ENCODE measurements at regions not wholly inside any gene's neighbourhood (a gene's known extent, or its start where the extent isn't known, plus 50 kb on each side); places are given as distances from the start of the nearest gene placed in this dataset.

GRCh38 chr6:8710668-8711431 is 275.5 kb upstream of the SLC35B3 start:
- intact Hi-C loops (cut with DNase I; ENCODE audit: low total_unique reads), result no loop called here
- Histone ChIP-seq H3K27me3 (no peaks in the 10 kb centered on the region), H3K9me3 (no peaks in the 10 kb centered on the region), H3K36me3 (no peaks in the 10 kb centered on the region), H3K4me1 (no peaks in the 10 kb centered on the region), H3K27ac (no peak overlapping the region), H3K4me3 (no peak overlapping the region)
- ATAC-seq (no peak), DNase-seq (no peak)
- TF ChIP-seq POLR2A (IDR thresholded peaks at IDR 0.05) (no peak), CTCF (IDR thresholded peaks at IDR 0.05 in 4 of 5, conservative IDR thresholded peaks at IDR 0.05 in 1 of 5) (no peak)
- in situ Hi-C loops (cut with MboI; ENCODE audit: low sequenced_read_pairs in 4 of 4), result no loop called here

GRCh38 chr6:8707956-8708772 is 272.8 kb upstream of the SLC35B3 start:
- no peak for TF ChIP-seq POLR2A (IDR thresholded peaks at IDR 0.05)
- intact Hi-C loops (cut with DNase I; ENCODE audit: low total_unique reads) (no loop called here), in situ Hi-C loops (cut with MboI; ENCODE audit: low sequenced_read_pairs in 4 of 4) (no loop called here)
- H3K27ac ChIP-seq, result no peak overlapping the region
- no peaks in the 10 kb centered on the region for H3K9me3 ChIP-seq
- H3K4me3 ChIP-seq, result peak overlapping the region in 2 of 4 donors; percentile 9 to 25
- H3K4me1 ChIP-seq, result no peaks in the 10 kb centered on the region
- H3K36me3 ChIP-seq, result no peaks in the 10 kb centered on the region
- DNase-seq (no peak), ATAC-seq (no peak)
- no peaks in the 10 kb centered on the region for H3K27me3 ChIP-seq

- no peaks in the 10 kb centered on the region for H3K27me3 ChIP-seq
- no peak overlapping the region for H3K27ac ChIP-seq
- in situ Hi-C loops (cut with MboI; ENCODE audit: low sequenced_read_pairs in 4 of 4), result no loop called here
- ATAC-seq (no peak), DNase-seq (no peak)
- H3K9me3 ChIP-seq, result no peaks in the 10 kb centered on the region
- no peak overlapping the region for H3K4me3 ChIP-seq
- H3K4me1 ChIP-seq, result no peaks in the 10 kb centered on the region
- no peaks in the 10 kb centered on the region for H3K36me3 ChIP-seq
- TF ChIP-seq CTCF (IDR thresholded peaks at IDR 0.05 in 4 of 5, conservative IDR thresholded peaks at IDR 0.05 in 1 of 5) (no peak), POLR2A (IDR thresholded peaks at IDR 0.05) (no peak)
- intact Hi-C loops (cut with DNase I; ENCODE audit: low total_unique reads), result no loop called here
Observed at GRCh38 chr6:8707369-8707768, 272.0 kb upstream of the SLC35B3 start.

- intact Hi-C loops (cut with DNase I; ENCODE audit: low total_unique reads) (no loop called here), in situ Hi-C loops (cut with MboI; ENCODE audit: low sequenced_read_pairs in 4 of 4) (no loop called here)
- H3K27ac ChIP-seq, result no peak overlapping the region
- TF ChIP-seq POLR2A (IDR thresholded peaks at IDR 0.05) (no peak), CTCF (IDR thresholded peaks at IDR 0.05 in 4 of 5, conservative IDR thresholded peaks at IDR 0.05 in 1 of 5) (no peak)
- H3K4me1 ChIP-seq, result no peaks in the 10 kb centered on the region
- H3K4me3 ChIP-seq, result no peak overlapping the region
- H3K27me3 ChIP-seq, result no peaks in the 10 kb centered on the region
- no peak for ATAC-seq
- H3K36me3 ChIP-seq, result no peaks in the 10 kb centered on the region
- H3K9me3 ChIP-seq, result no peaks in the 10 kb centered on the region
- no peak for DNase-seq
Observed at GRCh38 chr6:8705435-8706020, 270.2 kb upstream of the SLC35B3 start.

- in situ Hi-C loops (cut with MboI; ENCODE audit: low sequenced_read_pairs in 4 of 4) (no loop called here), intact Hi-C loops (cut with DNase I; ENCODE audit: low total_unique reads) (no loop called here)
- Histone ChIP-seq H3K27ac (no peak overlapping the region), H3K4me1 (no peaks in the 10 kb centered on the region), H3K27me3 (no peaks in the 10 kb centered on the region), H3K4me3 (no peak overlapping the region), H3K36me3 (no peaks in the 10 kb centered on the region), H3K9me3 (no peaks in the 10 kb centered on the region)
- ATAC-seq (no peak), DNase-seq (no peak)
- TF ChIP-seq CTCF (IDR thresholded peaks at IDR 0.05 in 4 of 5, conservative IDR thresholded peaks at IDR 0.05 in 1 of 5) (no peak), POLR2A (IDR thresholded peaks at IDR 0.05) (no peak)
Observed at GRCh38 chr6:8703059-8703458, 267.7 kb upstream of the SLC35B3 start.

Data from gastrocnemius medialis (tissue), 4 donors.